ENCODE measurements at regions not wholly inside any gene's neighbourhood (a gene's known extent, or its start where the extent isn't known, plus 50 kb on each side); places are given as distances from the start of the nearest gene placed in this dataset.

DNA sequence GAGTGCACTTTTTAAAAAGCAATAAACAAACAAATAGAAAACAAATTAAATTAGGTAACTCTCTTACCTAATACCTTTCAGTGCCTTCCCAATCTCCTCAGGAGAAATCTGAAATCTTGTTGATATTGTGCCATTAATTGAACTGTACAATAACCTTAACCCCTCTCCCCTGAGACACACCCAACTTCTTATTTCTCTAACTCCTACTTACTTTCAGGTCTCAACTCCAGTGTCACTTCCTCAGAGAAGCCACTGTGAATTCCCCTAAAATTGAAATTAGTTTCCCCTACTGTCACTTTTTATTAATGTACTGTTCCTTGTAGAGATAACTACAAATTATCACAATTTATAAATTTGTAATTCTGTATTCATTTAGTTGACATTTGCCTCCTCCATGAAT, 295.3 kb upstream of the TNC start:
- TF ChIP-seq POLR2A (IDR thresholded peaks at IDR 0.05) (no peak), CTCF (IDR thresholded peaks at IDR 0.05) (no peak)
